Right lobe of liver (tissue), 4 donors: ENCODE measurements at regions not wholly inside any gene's neighbourhood (a gene's known extent, or its start where the extent isn't known, plus 50 kb on each side); places are given as distances from the start of the nearest gene placed in this dataset.

ENCODE experiments used
- POLR2A ChIP-seq: fragments of 450-650 bp; IDR thresholded peaks from one replicate; pipeline ENCODE4 v1.6.1; 2017; ENCODE audit warnings: antibody characterized with exemption, mild to moderate bottlenecking
- TF ChIP-seq, protein P1 (sequence below), 4 donors: fragments of 200-600 bp in 3 of 4; fragments of 450-650 bp in 1 of 4; IDR thresholded peaks; one replicate each; pipeline versions ENCODE4 v1.5.1 to v1.8.0; 2016 to 2022; ENCODE audit warnings: antibody characterized with exemption in 4 of 4, mild to moderate bottlenecking in 2 of 4
- donor health status: DM: no; HTN: no; CAD: no.
- donor health status: DM: no; HTN: no; CAD: no.
- donor health status: DM: no; HTN: yes; CAD: no.

DNA sequence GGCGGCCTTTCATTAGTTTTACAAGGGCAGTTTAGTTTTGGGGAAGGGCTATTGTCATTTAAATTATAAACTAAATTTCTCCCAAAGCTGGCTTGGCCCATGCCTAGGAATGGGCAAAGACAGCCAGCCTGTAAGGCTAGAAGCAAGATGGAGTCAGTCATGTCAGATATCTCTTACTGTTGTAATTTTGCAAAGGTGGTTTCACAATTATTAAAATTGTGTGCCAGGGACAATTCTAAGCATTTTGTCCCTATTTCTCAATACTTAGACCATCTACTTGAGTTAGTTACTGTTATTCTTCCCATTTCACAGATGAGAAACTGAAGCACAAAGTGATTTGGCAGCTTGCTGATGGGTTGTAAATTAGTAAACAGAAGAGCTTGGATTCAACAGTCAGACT, 467.7 kb upstream of the GOT2 start:
- TF ChIP-seq, protein P1, sequence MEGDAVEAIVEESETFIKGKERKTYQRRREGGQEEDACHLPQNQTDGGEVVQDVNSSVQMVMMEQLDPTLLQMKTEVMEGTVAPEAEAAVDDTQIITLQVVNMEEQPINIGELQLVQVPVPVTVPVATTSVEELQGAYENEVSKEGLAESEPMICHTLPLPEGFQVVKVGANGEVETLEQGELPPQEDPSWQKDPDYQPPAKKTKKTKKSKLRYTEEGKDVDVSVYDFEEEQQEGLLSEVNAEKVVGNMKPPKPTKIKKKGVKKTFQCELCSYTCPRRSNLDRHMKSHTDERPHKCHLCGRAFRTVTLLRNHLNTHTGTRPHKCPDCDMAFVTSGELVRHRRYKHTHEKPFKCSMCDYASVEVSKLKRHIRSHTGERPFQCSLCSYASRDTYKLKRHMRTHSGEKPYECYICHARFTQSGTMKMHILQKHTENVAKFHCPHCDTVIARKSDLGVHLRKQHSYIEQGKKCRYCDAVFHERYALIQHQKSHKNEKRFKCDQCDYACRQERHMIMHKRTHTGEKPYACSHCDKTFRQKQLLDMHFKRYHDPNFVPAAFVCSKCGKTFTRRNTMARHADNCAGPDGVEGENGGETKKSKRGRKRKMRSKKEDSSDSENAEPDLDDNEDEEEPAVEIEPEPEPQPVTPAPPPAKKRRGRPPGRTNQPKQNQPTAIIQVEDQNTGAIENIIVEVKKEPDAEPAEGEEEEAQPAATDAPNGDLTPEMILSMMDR (IDR thresholded peaks at IDR 0.05) = no peak
- TF ChIP-seq POLR2A = no peak
